ENCODE measurements at regions not wholly inside any gene's neighbourhood (a gene's known extent, or its start where the extent isn't known, plus 50 kb on each side); places are given as distances from the start of the nearest gene placed in this dataset.
"Not testable (repeated sequence)": the region's sequence is repeated elsewhere in the genome, so short reads cannot be mapped to it uniquely, and the experiment has no call there.

- TF ChIP-seq CTCF (conservative IDR thresholded peaks at IDR 0.05; ENCODE audit: low read depth, low read length): no peak
- DNase-seq (ENCODE audit: low read depth): no peak
- no peak overlapping the region for H3K4me3 ChIP-seq (ENCODE audit: low read length)
Measured at GRCh38 chr5:62786099-62786498, 207.5 kb downstream of the LRRC70 start.

- TF ChIP-seq CTCF (conservative IDR thresholded peaks at IDR 0.05; ENCODE audit: low read depth, low read length): no peak
- H3K4me3 ChIP-seq (ENCODE audit: low read length): no peak overlapping the region
- no peak for DNase-seq (ENCODE audit: low read depth)
Measured at GRCh38 chr5:62785588-62785987, 207.0 kb downstream of the LRRC70 start.

GRCh38 chr5:62783374-62784057 is 204.9 kb downstream of the LRRC70 start:
- H3K4me3 ChIP-seq (ENCODE audit: low read length): no peak overlapping the region
- TF ChIP-seq CTCF (conservative IDR thresholded peaks at IDR 0.05; ENCODE audit: low read depth, low read length): no peak
- no peak for DNase-seq (ENCODE audit: low read depth)

GRCh38 chr5:62780888-62781287 is 202.3 kb downstream of the LRRC70 start:
- peak; percentile 5 for TF ChIP-seq CTCF (conservative IDR thresholded peaks at IDR 0.05; ENCODE audit: low read depth, low read length)
- DNase-seq (ENCODE audit: low read depth): no peak
- no peak overlapping the region for H3K4me3 ChIP-seq (ENCODE audit: low read length)

- H3K4me3 ChIP-seq (ENCODE audit: low read length): no peak overlapping the region
- TF ChIP-seq CTCF (conservative IDR thresholded peaks at IDR 0.05; ENCODE audit: low read depth, low read length): no peak
- DNase-seq (ENCODE audit: low read depth): no peak
Measured at GRCh38 chr5:62780230-62780629, 201.6 kb downstream of the LRRC70 start.

- TF ChIP-seq CTCF (conservative IDR thresholded peaks at IDR 0.05; ENCODE audit: low read depth, low read length): peak; percentile 70
- DNase-seq (ENCODE audit: low read depth): no peak
- no peak overlapping the region for H3K4me3 ChIP-seq (ENCODE audit: low read length)
Measured at GRCh38 chr5:62779010-62779422, 200.4 kb downstream of the LRRC70 start.

- no peak for DNase-seq (ENCODE audit: low read depth)
- H3K4me3 ChIP-seq (ENCODE audit: low read length): no peak overlapping the region
- TF ChIP-seq CTCF (conservative IDR thresholded peaks at IDR 0.05; ENCODE audit: low read depth, low read length): no peak
Measured at GRCh38 chr5:62778316-62779009, 199.8 kb downstream of the LRRC70 start.

GRCh38 chr5:62777081-62777480 is 198.5 kb downstream of the LRRC70 start:
- H3K4me3 ChIP-seq (ENCODE audit: low read length); DNase-seq (ENCODE audit: low read depth): not testable (repeated sequence)

- H3K4me3 ChIP-seq (ENCODE audit: low read length); DNase-seq (ENCODE audit: low read depth): not testable (repeated sequence)
Measured at GRCh38 chr5:62776592-62776991, 198.0 kb downstream of the LRRC70 start.
